ENCODE measurements at regions not wholly inside any gene's neighbourhood (a gene's known extent, or its start where the extent isn't known, plus 50 kb on each side); places are given as distances from the start of the nearest gene placed in this dataset.

GRCh38 chr3:165390166-165390565 lies 194.0 kb upstream of the SLITRK3 start:
- no peak overlapping the region for H3K4me3 ChIP-seq (ENCODE audit: low read length)
- DNase-seq (ENCODE audit: low read depth, low spot score): no peak

- no peak for DNase-seq (ENCODE audit: low read depth, low spot score)
Observed at GRCh38 chr3:165389653-165390052, 193.5 kb upstream of the SLITRK3 start.

DNA sequence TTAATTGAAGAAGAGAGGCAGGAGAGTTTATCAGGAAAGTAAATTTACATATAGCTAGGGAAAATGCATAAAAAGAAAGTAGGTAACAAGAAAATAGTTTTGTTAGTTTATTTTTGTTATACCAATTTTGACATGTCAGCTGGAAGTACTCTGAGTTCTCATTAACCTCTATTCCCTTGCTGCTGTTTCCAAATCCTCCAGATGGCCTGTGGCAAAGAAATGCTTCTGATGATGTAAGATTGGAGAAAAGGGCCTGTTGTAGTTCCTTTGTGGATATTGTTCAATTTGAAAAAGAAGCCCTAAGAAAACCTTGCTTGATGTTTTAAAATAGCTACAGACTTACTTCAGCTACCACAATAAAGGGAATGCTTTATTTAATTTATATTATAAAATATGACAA lies 192.9 kb upstream of the SLITRK3 start:
- no peak for DNase-seq (ENCODE audit: low read depth, low spot score)
- H3K4me3 ChIP-seq (ENCODE audit: low read length): no peak overlapping the region

More at GRCh38 chr3:165389653-165390052, 193.5 kb upstream of the SLITRK3 start:
- H3K4me3 ChIP-seq (ENCODE audit: low read length): no peak overlapping the region

DNA sequence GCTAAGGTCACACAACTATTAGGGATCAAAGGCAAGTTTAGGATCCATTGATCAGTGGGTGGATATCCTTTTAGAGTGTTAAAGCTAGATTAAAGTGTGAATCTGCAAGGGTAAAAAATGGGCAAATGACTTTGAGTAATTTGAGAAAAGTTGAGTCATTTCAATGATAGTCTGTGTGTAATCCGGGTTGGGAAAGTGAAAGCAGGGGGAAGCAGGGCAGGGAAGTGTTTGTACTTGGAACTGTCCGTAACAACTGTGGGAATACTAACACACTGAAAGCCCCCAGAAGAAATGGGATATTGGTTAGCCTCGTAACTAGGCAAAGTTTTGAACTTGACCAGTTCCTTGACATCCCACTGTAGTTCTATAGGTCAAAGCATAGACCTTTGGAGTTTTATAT lies 187.2 kb upstream of the SLITRK3 start:
- DNase-seq (ENCODE audit: low read depth, low spot score): no peak
- H3K4me3 ChIP-seq (ENCODE audit: low read length): no peak overlapping the region

DNA sequence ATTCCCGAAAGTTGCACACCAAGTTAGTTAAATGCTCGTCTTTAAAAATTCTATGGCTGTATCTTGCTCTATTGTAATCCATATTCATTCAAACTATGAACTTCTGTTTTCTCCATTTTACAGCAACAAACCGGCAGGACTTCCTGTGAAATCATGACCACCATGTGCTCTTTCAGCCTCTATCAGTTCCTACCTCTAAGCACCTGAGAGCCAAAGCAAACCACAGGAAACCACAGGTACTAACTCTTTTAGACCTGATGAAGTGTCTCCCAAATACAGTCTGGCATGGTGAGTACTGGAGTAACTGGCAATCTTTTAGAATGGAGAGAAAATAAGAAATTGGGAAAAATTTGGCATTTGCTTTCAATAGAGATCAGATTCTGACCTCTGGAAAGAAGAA lies 186.5 kb upstream of the SLITRK3 start:
- no peak for DNase-seq (ENCODE audit: low read depth, low spot score)
- no peak overlapping the region for H3K4me3 ChIP-seq (ENCODE audit: low read length)

DNA sequence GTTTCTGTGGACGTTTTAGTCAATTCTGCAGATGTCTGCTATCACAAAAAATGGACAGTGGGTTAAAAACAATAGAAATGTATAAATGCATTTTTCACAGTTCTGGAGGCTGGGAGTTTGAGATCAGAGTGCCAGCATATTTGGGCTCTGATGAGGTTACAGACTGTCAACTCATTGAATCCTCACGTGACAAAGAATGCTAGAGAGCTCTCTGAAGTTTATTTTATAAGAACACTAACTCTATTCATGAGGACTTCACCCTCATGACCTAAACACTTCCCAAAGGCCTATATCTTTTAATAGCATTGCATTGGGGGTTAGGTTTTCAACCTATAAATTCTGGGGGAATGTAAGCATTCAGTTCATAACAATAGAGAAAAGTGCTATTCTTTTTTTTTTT lies 182.6 kb upstream of the SLITRK3 start:
- H3K4me3 ChIP-seq (ENCODE audit: low read length): no peak overlapping the region
- DNase-seq (ENCODE audit: low read depth, low spot score): no peak

DNA sequence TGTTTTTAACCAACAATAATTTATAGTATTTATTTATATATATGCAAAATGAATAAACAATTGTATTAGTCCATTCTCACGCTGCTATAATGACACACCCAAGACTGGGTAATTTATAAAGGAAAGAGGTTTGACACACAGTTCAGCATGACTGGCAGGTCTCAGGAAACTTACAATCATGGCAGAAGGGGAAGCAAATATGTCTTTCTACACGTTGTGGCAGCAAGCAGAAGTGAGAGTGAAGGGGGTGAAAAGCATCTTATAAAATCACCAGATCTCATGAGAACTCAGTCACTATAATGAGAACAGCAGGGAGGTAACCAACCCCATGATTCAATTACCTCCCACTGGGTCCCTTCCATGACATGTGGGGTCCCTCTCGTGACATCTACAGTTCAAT lies 162.8 kb upstream of the SLITRK3 start:
- H3K4me3 ChIP-seq (ENCODE audit: low read length): no peak overlapping the region
- DNase-seq (ENCODE audit: low read depth, low spot score): no peak

GRCh38 chr3:165355316-165355715 lies 159.1 kb upstream of the SLITRK3 start:
- no peak overlapping the region for H3K4me3 ChIP-seq (ENCODE audit: low read length)
- no peak for DNase-seq (ENCODE audit: low read depth, low spot score)

DNA sequence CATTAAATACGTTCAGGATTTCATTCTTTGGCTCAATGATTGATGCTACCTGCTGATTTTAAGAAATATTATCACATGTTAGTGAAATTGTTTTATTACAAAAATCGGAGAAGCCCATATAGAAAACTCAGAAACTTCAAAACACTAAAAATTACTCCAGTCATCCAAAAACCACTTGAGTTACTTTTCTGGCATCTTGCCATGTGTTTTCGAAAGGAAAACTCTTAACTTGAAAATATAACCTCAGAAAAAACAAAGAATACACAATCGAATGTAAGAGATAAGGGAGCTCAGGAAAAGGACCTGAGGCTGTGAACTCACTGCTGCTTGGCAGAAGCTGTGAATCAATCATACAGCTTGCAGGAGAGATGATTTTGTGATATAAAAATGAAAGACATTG lies 151.3 kb upstream of the SLITRK3 start:
- H3K4me3 ChIP-seq (ENCODE audit: low read length): no peak overlapping the region
- no peak for DNase-seq (ENCODE audit: low read depth, low spot score)

DNA sequence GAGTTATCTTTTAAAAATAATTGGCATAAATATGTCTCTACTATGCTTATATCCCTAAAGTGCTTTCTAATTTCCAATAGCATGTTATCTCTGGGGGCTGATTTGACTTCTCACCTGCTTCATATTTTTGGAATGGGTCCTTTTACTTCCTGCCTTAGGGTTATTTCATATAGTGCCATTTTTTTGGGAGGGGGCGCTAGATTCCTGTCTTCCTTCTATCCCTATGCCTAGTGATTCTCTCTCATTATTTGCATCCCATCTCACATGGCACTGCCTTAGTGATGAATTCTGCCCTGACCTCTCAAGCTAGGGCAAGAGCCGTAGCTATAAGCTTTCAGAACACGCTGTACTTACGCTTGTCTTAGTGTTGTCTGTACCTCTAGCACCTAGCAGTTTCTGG lies 150.3 kb upstream of the SLITRK3 start:
- H3K4me3 ChIP-seq (ENCODE audit: low read length): no peak overlapping the region
- no peak for DNase-seq (ENCODE audit: low read depth, low spot score)

DNA sequence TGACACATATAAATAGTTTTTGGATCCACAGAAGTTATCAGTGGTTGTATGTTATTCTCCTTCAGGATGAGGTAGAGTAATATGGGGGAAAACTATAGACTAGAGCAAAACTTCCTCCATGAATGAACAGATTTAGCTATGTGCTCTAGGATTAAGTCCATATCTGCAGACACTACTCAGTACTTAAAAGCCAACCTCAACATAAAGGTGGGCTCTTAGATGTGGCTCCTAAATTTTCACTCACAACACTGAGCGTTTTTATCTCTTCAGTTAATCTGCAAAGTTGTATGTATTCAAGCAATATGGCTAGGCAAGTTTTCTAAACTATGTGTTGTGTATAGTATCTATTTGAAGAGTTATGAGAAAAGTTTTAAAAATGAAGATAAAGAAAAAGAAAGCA lies 147.0 kb upstream of the SLITRK3 start:
- peak; percentile 43 for DNase-seq (ENCODE audit: low read depth, low spot score)
- no peak overlapping the region for H3K4me3 ChIP-seq (ENCODE audit: low read length)

DNA sequence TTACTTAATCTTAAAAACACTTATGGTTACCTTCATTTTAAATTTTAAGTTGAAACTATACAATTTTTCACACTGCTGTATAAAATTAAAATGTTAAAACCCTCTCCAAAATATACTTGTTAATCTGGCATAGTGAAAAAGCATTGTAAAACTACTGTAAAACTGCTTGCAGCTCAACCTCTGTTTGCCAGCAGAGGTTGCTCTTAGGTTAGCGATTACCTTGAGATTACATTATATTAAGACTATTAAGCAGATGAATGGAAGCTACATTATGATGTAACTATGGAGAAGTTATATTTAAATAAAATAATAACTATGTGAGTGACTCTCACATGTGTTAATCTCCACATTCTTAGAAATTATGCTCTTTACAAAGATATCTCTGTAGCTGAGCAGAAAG lies 143.6 kb upstream of the SLITRK3 start:
- DNase-seq (ENCODE audit: low read depth, low spot score): no peak
- no peak overlapping the region for H3K4me3 ChIP-seq (ENCODE audit: low read length)

DNA sequence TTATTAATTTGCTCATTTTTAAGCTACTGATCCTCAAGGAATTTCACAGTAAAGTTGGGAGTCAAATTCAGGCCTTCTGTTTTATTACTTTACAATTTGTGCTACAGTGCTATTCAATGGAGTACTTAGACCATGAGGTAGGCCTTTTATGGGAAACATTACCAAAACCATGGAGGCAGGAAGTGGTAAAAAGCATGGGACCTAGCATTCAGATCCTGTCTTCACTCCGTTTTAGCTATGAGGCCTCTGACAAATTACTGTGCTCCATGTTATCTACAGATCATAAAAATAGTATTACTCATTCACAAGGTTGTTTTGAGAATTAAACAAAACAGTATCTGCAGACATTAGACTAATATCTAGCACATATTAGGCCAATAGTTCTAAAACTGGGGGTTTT lies 140.6 kb upstream of the SLITRK3 start:
- DNase-seq (ENCODE audit: low read depth, low spot score): peak; percentile 30
- no peak overlapping the region for H3K4me3 ChIP-seq (ENCODE audit: low read length)

Measured in Jurkat, Clone E6-1 (cell line).